ENCODE measurements at regions not wholly inside any gene's neighbourhood (a gene's known extent, or its start where the extent isn't known, plus 50 kb on each side); places are given as distances from the start of the nearest gene placed in this dataset.

DNA sequence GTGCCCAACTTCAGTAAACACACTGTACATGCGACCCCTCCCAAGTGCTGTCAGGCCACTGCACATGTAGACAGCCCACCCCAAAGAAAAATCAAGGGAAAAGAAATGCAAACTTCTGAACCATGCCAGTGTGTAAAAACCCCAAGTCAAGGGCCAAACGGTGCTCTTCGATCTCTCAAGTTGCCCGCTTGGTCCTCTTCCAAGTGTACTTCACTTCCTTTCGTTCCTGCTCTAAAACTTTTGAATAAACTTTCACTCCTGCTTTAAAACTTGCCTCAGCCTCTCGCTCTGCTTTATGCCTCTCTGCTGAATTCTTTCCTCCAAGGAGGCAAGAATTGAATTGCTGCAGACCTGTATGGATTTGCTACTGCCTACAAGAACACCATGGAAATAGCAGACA lies 600.7 kb downstream of the KCTD12 start:
- TF ChIP-seq POLR2A (IDR thresholded peaks at IDR 0.05; ENCODE audit: low read depth) (no peak), POLR2AphosphoS5 (IDR thresholded peaks at IDR 0.05) (no peak), EP300 (IDR thresholded peaks at IDR 0.05) (no peak)
- TF ChIP-seq, protein P1, sequence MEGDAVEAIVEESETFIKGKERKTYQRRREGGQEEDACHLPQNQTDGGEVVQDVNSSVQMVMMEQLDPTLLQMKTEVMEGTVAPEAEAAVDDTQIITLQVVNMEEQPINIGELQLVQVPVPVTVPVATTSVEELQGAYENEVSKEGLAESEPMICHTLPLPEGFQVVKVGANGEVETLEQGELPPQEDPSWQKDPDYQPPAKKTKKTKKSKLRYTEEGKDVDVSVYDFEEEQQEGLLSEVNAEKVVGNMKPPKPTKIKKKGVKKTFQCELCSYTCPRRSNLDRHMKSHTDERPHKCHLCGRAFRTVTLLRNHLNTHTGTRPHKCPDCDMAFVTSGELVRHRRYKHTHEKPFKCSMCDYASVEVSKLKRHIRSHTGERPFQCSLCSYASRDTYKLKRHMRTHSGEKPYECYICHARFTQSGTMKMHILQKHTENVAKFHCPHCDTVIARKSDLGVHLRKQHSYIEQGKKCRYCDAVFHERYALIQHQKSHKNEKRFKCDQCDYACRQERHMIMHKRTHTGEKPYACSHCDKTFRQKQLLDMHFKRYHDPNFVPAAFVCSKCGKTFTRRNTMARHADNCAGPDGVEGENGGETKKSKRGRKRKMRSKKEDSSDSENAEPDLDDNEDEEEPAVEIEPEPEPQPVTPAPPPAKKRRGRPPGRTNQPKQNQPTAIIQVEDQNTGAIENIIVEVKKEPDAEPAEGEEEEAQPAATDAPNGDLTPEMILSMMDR (IDR thresholded peaks at IDR 0.05) = no peak
